ENCODE measurements at regions not wholly inside any gene's neighbourhood (a gene's known extent, or its start where the extent isn't known, plus 50 kb on each side); places are given as distances from the start of the nearest gene placed in this dataset.

- Histone ChIP-seq H3K27me3 (no peaks in the 10 kb centered on the region), H3K4me1 (no peaks in the 10 kb centered on the region), H3K4me3 (no peak overlapping the region), H3K36me3 (no peaks in the 10 kb centered on the region), H3K27ac (no peak overlapping the region), H3K9me3 (no peaks in the 10 kb centered on the region)
- no peak for DNase-seq
- TF ChIP-seq CTCF (IDR thresholded peaks at IDR 0.05), result no peak
- no peak for TF ChIP-seq POLR2A (IDR thresholded peaks at IDR 0.05)
Measured at GRCh38 chr5:4720831-4721230, 419.3 kb upstream of the ADAMTS16 start.

GRCh38 chr5:4722886-4723285, 417.2 kb upstream of the ADAMTS16 start:
- no peak for TF ChIP-seq CTCF (IDR thresholded peaks at IDR 0.05)
- TF ChIP-seq POLR2A (IDR thresholded peaks at IDR 0.05), result no peak
- Histone ChIP-seq H3K4me1 (no peaks in the 10 kb centered on the region), H3K27ac (no peak overlapping the region), H3K27me3 (no peaks in the 10 kb centered on the region), H3K36me3 (no peaks in the 10 kb centered on the region), H3K4me3 (no peak overlapping the region), H3K9me3 (no peaks in the 10 kb centered on the region)
- DNase-seq, result no peak

GRCh38 chr5:4725594-4725993, 414.5 kb upstream of the ADAMTS16 start:
- DNase-seq, result no peak
- Histone ChIP-seq H3K4me3 (no peak overlapping the region), H3K27me3 (no peaks in the 10 kb centered on the region), H3K9me3 (no peaks in the 10 kb centered on the region), H3K4me1 (no peaks in the 10 kb centered on the region), H3K27ac (no peak overlapping the region), H3K36me3 (no peaks in the 10 kb centered on the region)
- TF ChIP-seq CTCF (IDR thresholded peaks at IDR 0.05) (no peak), POLR2A (IDR thresholded peaks at IDR 0.05) (no peak)

GRCh38 chr5:4730279-4730678, 409.9 kb upstream of the ADAMTS16 start:
- Histone ChIP-seq H3K27me3 (no peaks in the 10 kb centered on the region), H3K4me3 (no peak overlapping the region), H3K9me3 (peaks cover 0 to 2% (median 0%) of the 10 kb centered on the region in 4 donors), H3K4me1 (no peaks in the 10 kb centered on the region), H3K36me3 (no peaks in the 10 kb centered on the region), H3K27ac (no peak overlapping the region)
- no peak for DNase-seq
- TF ChIP-seq CTCF (IDR thresholded peaks at IDR 0.05) (no peak), POLR2A (IDR thresholded peaks at IDR 0.05) (no peak)

GRCh38 chr5:4734348-4734747, 405.8 kb upstream of the ADAMTS16 start:
- TF ChIP-seq POLR2A (IDR thresholded peaks at IDR 0.05), result no peak
- TF ChIP-seq CTCF (IDR thresholded peaks at IDR 0.05), result no peak
- Histone ChIP-seq H3K9me3 (peaks cover 0 to 2% (median 0%) of the 10 kb centered on the region in 4 donors), H3K27me3 (no peaks in the 10 kb centered on the region), H3K4me1 (no peaks in the 10 kb centered on the region), H3K4me3 (no peak overlapping the region), H3K36me3 (no peaks in the 10 kb centered on the region), H3K27ac (no peak overlapping the region)
- no peak for DNase-seq

GRCh38 chr5:4735261-4735660, 404.9 kb upstream of the ADAMTS16 start:
- no peak for DNase-seq
- no peak for TF ChIP-seq CTCF (IDR thresholded peaks at IDR 0.05)
- TF ChIP-seq POLR2A (IDR thresholded peaks at IDR 0.05), result no peak
- Histone ChIP-seq H3K27ac (no peak overlapping the region), H3K9me3 (peaks cover 0 to 2% (median 0%) of the 10 kb centered on the region in 4 donors), H3K27me3 (no peaks in the 10 kb centered on the region), H3K36me3 (no peaks in the 10 kb centered on the region), H3K4me1 (no peaks in the 10 kb centered on the region), H3K4me3 (no peak overlapping the region)

Measured in Peyer's patch (tissue), 4 donors.